ENCODE measurements at regions not wholly inside any gene's neighbourhood (a gene's known extent, or its start where the extent isn't known, plus 50 kb on each side); places are given as distances from the start of the nearest gene placed in this dataset.
A peak's percentile ranks its signal among the peaks of the same experiment; 100 is the strongest.

- peaks cover 0 to 10% (median 3%) of the 10 kb centered on the region in 4 donors for H3K4me1 ChIP-seq
- intact Hi-C loops (cut with DNase I; ENCODE audit: low total_unique reads): no loop called here
- 84 to 90% (median 90%) methylated on average over 9 of the region's 9 CpGs for WGBS, 5 donors
- peaks cover 0 to 9% (median 3%) of the 10 kb centered on the region in 4 donors for H3K9me3 ChIP-seq
- no peaks in the 10 kb centered on the region for H3K36me3 ChIP-seq
- H3K27ac ChIP-seq: no peak overlapping the region
- no peak overlapping the region for H3K4me3 ChIP-seq
- no peaks in the 10 kb centered on the region for H3K27me3 ChIP-seq
- peak in 1 of 2 donors; percentile 30 for DNase-seq
- TF ChIP-seq POLR2A (IDR thresholded peaks at IDR 0.05) (no peak), POLR2AphosphoS5 (IDR thresholded peaks at IDR 0.05) (no peak), EP300 (IDR thresholded peaks at IDR 0.05) (no peak), CTCF (IDR thresholded peaks at IDR 0.05) (no peak)
Measured at GRCh38 chr5:158388021-158388420, 529.1 kb upstream of the CLINT1 start.

GRCh38 chr5:158387499-158387898, 528.6 kb upstream of the CLINT1 start:
- peaks cover 0 to 9% (median 3%) of the 10 kb centered on the region in 4 donors for H3K9me3 ChIP-seq
- DNase-seq: no peak
- no peak overlapping the region for H3K27ac ChIP-seq

GRCh38 chr5:158385982-158386381, 527.0 kb upstream of the CLINT1 start:
- intact Hi-C loops (cut with DNase I; ENCODE audit: low total_unique reads): no loop called here
- H3K4me3 ChIP-seq: no peak overlapping the region
- no peak overlapping the region for H3K27ac ChIP-seq
- no peaks in the 10 kb centered on the region for H3K36me3 ChIP-seq
- H3K27me3 ChIP-seq: no peaks in the 10 kb centered on the region
- DNase-seq: no peak
- peaks cover 0 to 16% (median 2%) of the 10 kb centered on the region in 4 donors for H3K4me1 ChIP-seq
- TF ChIP-seq POLR2AphosphoS5 (IDR thresholded peaks at IDR 0.05) (no peak), POLR2A (IDR thresholded peaks at IDR 0.05) (no peak), EP300 (IDR thresholded peaks at IDR 0.05) (no peak), CTCF (IDR thresholded peaks at IDR 0.05) (no peak)
- WGBS, 5 donors: 50 to 70% (median 57%) methylated on average over 3 of the region's 3 CpGs
- peaks cover 0 to 9% (median 3%) of the 10 kb centered on the region in 4 donors for H3K9me3 ChIP-seq

More at GRCh38 chr5:158387499-158387898, 528.6 kb upstream of the CLINT1 start:
- no peak for TF ChIP-seq EP300 (IDR thresholded peaks at IDR 0.05)
- no peak for TF ChIP-seq POLR2AphosphoS5 (IDR thresholded peaks at IDR 0.05)
- no peak for TF ChIP-seq CTCF (IDR thresholded peaks at IDR 0.05)
- no peak for TF ChIP-seq POLR2A (IDR thresholded peaks at IDR 0.05)
- Histone ChIP-seq H3K4me1 (peaks cover 0 to 10% (median 1%) of the 10 kb centered on the region in 4 donors), H3K27me3 (no peaks in the 10 kb centered on the region), H3K36me3 (no peaks in the 10 kb centered on the region), H3K4me3 (no peak overlapping the region)
- intact Hi-C loops (cut with DNase I; ENCODE audit: low total_unique reads): no loop called here
- 57 to 70% (median 65%) methylated on average over 1 of the region's 1 CpG for WGBS, 5 donors

- WGBS, 5 donors: 50 to 75% (median 67%) methylated on average over 1 of the region's 1 CpG
- no peak for DNase-seq
- H3K27ac ChIP-seq: no peak overlapping the region
- no peak for TF ChIP-seq POLR2AphosphoS5 (IDR thresholded peaks at IDR 0.05)
- TF ChIP-seq CTCF (IDR thresholded peaks at IDR 0.05): no peak
- TF ChIP-seq POLR2A (IDR thresholded peaks at IDR 0.05): no peak
- no peak for TF ChIP-seq EP300 (IDR thresholded peaks at IDR 0.05)
- no peak overlapping the region for H3K4me3 ChIP-seq
- peaks cover 0 to 9% (median 3%) of the 10 kb centered on the region in 4 donors for H3K9me3 ChIP-seq
- no peaks in the 10 kb centered on the region for H3K27me3 ChIP-seq
- H3K36me3 ChIP-seq: no peaks in the 10 kb centered on the region
- intact Hi-C loops (cut with DNase I; ENCODE audit: low total_unique reads): no loop called here
- H3K4me1 ChIP-seq: peaks cover 0 to 16% (median 2%) of the 10 kb centered on the region in 4 donors
Measured at GRCh38 chr5:158384535-158385481, 525.9 kb upstream of the CLINT1 start.
